Activated CD4-positive, alpha-beta memory T cell treated with anti-CD3 and anti-CD28 coated beads for 36 hours (primary cell): ENCODE measurements at regions not wholly inside any gene's neighbourhood (a gene's known extent, or its start where the extent isn't known, plus 50 kb on each side); places are given as distances from the start of the nearest gene placed in this dataset.
A peak's percentile ranks its signal among the peaks of the same experiment; 100 is the strongest.
"Not testable (repeated sequence)": the region's sequence is repeated elsewhere in the genome, so short reads cannot be mapped to it uniquely, and the experiment has no call there.

Source experiments
- CTCF ChIA-PET: fragments of 350-600 bp; sonication (Branson Sonifier 250); formaldehyde crosslinking; loops from one replicate; lab custom pipeline; 2021; ENCODE audit warnings: antibody characterized with exemption, inconsistent platforms; lab: Charles Lee
- POLR2A ChIA-PET: fragments of 350-600 bp; sonication (Branson Sonifier 250); formaldehyde crosslinking; loops from one replicate; lab custom pipeline; 2021; ENCODE audit warnings: antibody characterized with exemption; lab: Charles Lee
- DNase-seq: peaks from one replicate; pipeline ENCODE4 v3.0.0-alpha.2; 2020
- H3K27ac Mint-ChIP-seq: one replicate; pipeline ENCODE4 v1.8.0; 2021; ENCODE audit warnings: mixed read lengths
- H3K27me3 Mint-ChIP-seq: one replicate; pipeline ENCODE4 v1.8.0; 2021; ENCODE audit warnings: mixed read lengths
- H3K36me3 Mint-ChIP-seq: one replicate; pipeline ENCODE4 v1.8.0; 2021; ENCODE audit warnings: mixed read lengths
- H3K4me1 Mint-ChIP-seq: one replicate; pipeline ENCODE4 v1.8.0; 2021; ENCODE audit warnings: low read depth, mixed read lengths
- H3K4me3 Mint-ChIP-seq: one replicate; pipeline ENCODE4 v1.8.0; 2021; ENCODE audit warnings: mild to moderate bottlenecking, mixed read lengths
- H3K9me3 Mint-ChIP-seq: one replicate; pipeline ENCODE4 v1.8.0; 2021; ENCODE audit warnings: mixed read lengths
- intact Hi-C: fragments of 100-400 bp; cut with micrococcal nuclease; formaldehyde crosslinking; loops from one replicate; pipeline ENCODE4 v1.15.1; 2023

GRCh38 chr3:3992312-3992874 is 193.2 kb downstream of the LRRN1 start:
- POLR2A ChIA-PET, result no interaction called here
- Mint-ChIP-seq H3K4me3 (no peak overlapping the region), H3K27me3 (no peaks in the 10 kb centered on the region), H3K27ac (no peak overlapping the region), H3K4me1 (no peaks in the 10 kb centered on the region), H3K36me3 (peaks cover 2% of the 10 kb centered on the region), H3K9me3 (peaks cover 2% of the 10 kb centered on the region)
- CTCF ChIA-PET, result no interaction called here
- no peak for DNase-seq
- intact Hi-C loops, result no loop called here

DNA sequence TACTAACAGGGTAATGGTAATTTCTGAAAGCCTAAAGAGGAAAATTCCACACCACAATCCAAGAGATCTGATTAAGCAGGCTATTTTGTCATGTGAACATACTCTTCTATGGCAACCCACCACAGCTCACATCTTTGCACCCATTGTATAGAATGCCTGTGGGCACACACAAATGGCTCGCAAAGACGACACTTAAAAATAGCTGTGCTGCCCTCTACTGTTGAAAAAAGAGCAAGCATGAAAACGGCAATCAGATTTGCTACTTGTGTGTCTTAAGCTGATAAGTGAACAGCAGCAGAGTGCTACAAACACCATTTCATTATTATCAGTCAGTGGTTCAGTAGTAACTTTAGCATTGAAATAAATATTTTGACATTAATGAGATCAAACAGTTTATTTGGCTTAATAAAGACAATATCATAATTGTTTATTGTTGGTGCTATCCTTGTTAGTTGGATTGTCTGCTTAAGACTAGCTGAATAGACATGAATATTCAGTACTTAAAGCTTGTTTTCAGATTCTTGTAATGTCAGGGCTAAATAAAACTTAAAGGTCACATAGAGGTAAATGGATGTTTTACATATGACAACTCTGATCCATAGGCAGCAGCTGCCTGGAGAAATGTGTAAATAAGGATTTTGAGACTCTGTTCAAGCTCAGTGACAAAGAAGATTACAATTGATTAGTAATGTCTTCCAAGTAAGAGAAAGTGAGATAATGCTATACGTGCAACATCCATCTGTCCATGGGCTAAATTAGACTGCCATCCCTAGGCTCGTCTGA is 199.1 kb downstream of the LRRN1 start:
- no peak overlapping the region for H3K27ac Mint-ChIP-seq
- intact Hi-C loops, result loop anchor here (1.0 kb wide), 1 partner anchor 798 kb away; no protein-coding TSS in a partner anchor
- no peaks in the 10 kb centered on the region for H3K27me3 Mint-ChIP-seq
- POLR2A ChIA-PET, result interaction anchor here (1.0 kb wide), 1 partner anchor 11 kb away, joined by 3 read pairs; no protein-coding TSS in a partner anchor
- peak; percentile 12 for DNase-seq
- peaks cover 2% of the 10 kb centered on the region for H3K36me3 Mint-ChIP-seq
- no peak overlapping the region for H3K4me3 Mint-ChIP-seq
- CTCF ChIA-PET, result interaction anchor here (0.8 to 4.3 kb wide), 12 partner anchors 9 to 811 kb away, joined by 3 to 63 read pairs (median 5); no protein-coding TSS in a partner anchor
- H3K4me1 Mint-ChIP-seq, result no peaks in the 10 kb centered on the region
- peaks cover 2% of the 10 kb centered on the region for H3K9me3 Mint-ChIP-seq

DNA sequence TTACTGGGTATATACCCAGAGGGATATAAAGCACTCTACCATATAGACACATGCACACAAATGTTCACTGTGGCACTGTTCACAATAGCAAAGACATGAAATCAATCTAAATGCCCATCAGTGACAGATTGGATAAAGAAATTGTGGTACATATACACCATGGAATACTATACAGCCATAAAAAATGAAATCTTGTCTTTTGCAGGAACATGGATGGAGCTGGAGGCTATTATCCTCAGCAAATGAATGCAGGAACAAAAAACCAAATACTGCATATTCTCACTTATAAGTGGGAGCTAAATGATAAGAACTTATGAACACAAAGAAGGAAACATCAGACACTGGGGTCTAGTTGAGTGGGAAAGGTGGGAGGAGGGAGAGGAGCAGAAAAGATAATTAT is 200.1 kb downstream of the LRRN1 start:
- H3K27me3 Mint-ChIP-seq, POLR2A ChIA-PET, DNase-seq, H3K36me3 Mint-ChIP-seq, H3K4me1 Mint-ChIP-seq, intact Hi-C loops, H3K9me3 Mint-ChIP-seq, H3K27ac Mint-ChIP-seq, H3K4me3 Mint-ChIP-seq: not testable (repeated sequence)
- CTCF ChIA-PET, result interaction anchor here (4.3 kb wide), 1 partner anchor 798 kb away, joined by 63 read pairs; no protein-coding TSS in a partner anchor

DNA sequence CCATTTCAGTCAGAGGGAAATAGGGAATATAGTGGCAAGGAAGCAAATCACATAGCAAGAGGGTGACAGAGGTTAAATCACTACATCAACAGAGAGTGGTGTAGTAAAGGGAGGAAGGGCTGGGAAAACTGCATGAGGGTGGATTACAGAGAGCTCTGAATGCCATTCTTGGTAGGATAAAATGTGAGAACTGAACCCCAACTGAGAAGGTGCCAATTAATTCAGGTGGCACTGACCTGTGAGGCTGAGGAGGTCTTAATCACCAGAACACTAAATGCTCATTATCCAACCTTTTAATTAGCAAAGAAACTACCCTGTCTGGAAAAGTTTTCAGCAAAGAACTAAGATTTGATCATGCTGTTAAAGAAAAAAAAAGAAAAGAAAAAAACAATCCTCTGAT is 202.7 kb downstream of the LRRN1 start:
- Mint-ChIP-seq H3K27ac (no peak overlapping the region), H3K4me3 (no peak overlapping the region), H3K4me1 (no peaks in the 10 kb centered on the region), H3K9me3 (no peaks in the 10 kb centered on the region), H3K27me3 (no peaks in the 10 kb centered on the region), H3K36me3 (no peaks in the 10 kb centered on the region)
- no peak for DNase-seq
- POLR2A ChIA-PET, result no interaction called here
- intact Hi-C loops, result loop anchor here (10.0 kb wide), 1 partner anchor 293 kb away; no protein-coding TSS in a partner anchor
- CTCF ChIA-PET, result no interaction called here

- no peaks in the 10 kb centered on the region for H3K27me3 Mint-ChIP-seq
- ChIA-PET POLR2A (no interaction called here), CTCF (no interaction called here)
- intact Hi-C loops, result loop anchor here (10.0 kb wide), 1 partner anchor 289 kb away; no protein-coding TSS in a partner anchor
- DNase-seq, result no peak
- H3K27ac Mint-ChIP-seq, result no peak overlapping the region
- H3K36me3 Mint-ChIP-seq, result no peaks in the 10 kb centered on the region
- H3K9me3 Mint-ChIP-seq, result no peaks in the 10 kb centered on the region
- H3K4me1 Mint-ChIP-seq, result no peaks in the 10 kb centered on the region
- no peak overlapping the region for H3K4me3 Mint-ChIP-seq
These were observed 207.1 kb downstream of the LRRN1 start for GRCh38 chr3:4006288-4006687.

GRCh38 chr3:4008205-4008604 is 209.0 kb downstream of the LRRN1 start:
- ChIA-PET CTCF (no interaction called here), POLR2A (interaction anchor here (1.3 kb wide), 1 partner anchor 10 kb away, joined by 3 read pairs; no protein-coding TSS in a partner anchor)
- no peaks in the 10 kb centered on the region for H3K4me1 Mint-ChIP-seq
- intact Hi-C loops, result loop anchor here (10.0 kb wide), 1 partner anchor 287 kb away; no protein-coding TSS in a partner anchor
- no peaks in the 10 kb centered on the region for H3K27me3 Mint-ChIP-seq
- H3K27ac Mint-ChIP-seq, result no peak overlapping the region
- no peaks in the 10 kb centered on the region for H3K9me3 Mint-ChIP-seq
- no peak for DNase-seq
- H3K36me3 Mint-ChIP-seq, result no peaks in the 10 kb centered on the region
- no peak overlapping the region for H3K4me3 Mint-ChIP-seq

DNA sequence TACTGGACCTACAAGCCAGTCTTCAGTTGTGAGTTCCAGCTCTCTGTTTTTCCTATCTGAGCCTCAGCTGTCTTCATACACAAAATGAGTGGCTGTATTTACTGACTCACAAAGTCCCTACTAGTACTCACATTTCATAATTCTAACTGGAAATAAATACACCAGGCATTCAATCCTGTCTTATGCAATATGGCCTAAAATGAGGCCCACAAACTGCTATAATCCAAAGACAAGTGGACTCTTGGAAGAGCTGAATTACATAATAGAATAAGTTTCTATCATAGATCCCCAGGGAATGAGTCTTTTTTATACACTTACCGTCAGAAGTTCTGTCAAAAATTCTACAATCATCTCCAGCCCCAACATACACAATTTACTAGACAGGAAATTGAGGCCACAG is 211.9 kb downstream of the LRRN1 start:
- H3K36me3 Mint-ChIP-seq, result no peaks in the 10 kb centered on the region
- CTCF ChIA-PET, result no interaction called here
- no peaks in the 10 kb centered on the region for H3K9me3 Mint-ChIP-seq

DNA sequence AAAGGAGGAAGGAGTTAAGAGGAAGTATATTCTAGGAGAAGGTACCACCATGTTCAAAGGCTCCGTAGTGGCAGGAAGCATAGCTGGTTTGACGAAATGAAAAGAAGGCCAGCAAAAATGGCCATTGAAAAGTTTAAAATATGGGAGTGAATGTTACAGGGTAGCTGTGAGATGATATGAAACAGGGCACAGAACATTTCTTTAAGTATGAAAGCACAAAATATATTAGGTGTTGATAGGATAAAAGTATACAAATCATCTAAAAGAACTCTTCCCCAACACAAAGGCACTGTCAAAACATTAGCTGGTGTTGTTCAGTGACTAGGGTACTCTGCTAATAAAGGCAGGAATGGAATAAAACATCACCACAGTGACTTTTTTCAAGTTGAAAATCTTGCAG is 216.2 kb downstream of the LRRN1 start:
- Mint-ChIP-seq H3K27ac (no peak overlapping the region), H3K36me3 (no peaks in the 10 kb centered on the region), H3K27me3 (no peaks in the 10 kb centered on the region), H3K9me3 (no peaks in the 10 kb centered on the region), H3K4me1 (no peaks in the 10 kb centered on the region), H3K4me3 (no peak overlapping the region)
- DNase-seq, result no peak
- CTCF ChIA-PET, result interaction anchor here (1.2 kb wide), 1 partner anchor 18 kb away, joined by 3 read pairs; no protein-coding TSS in a partner anchor
- intact Hi-C loops, result no loop called here
- POLR2A ChIA-PET, result no interaction called here

More for the DNA sequence above, 211.9 kb downstream of the LRRN1 start:
- POLR2A ChIA-PET, result no interaction called here
- no peak overlapping the region for H3K27ac Mint-ChIP-seq
- no peak overlapping the region for H3K4me3 Mint-ChIP-seq
- H3K4me1 Mint-ChIP-seq, result no peaks in the 10 kb centered on the region
- no peak for DNase-seq
- intact Hi-C loops, result no loop called here
- no peaks in the 10 kb centered on the region for H3K27me3 Mint-ChIP-seq

GRCh38 chr3:4019501-4019900 is 220.3 kb downstream of the LRRN1 start:
- no peak overlapping the region for H3K27ac Mint-ChIP-seq
- no peaks in the 10 kb centered on the region for H3K27me3 Mint-ChIP-seq
- no peaks in the 10 kb centered on the region for H3K36me3 Mint-ChIP-seq
- ChIA-PET POLR2A (no interaction called here), CTCF (no interaction called here)
- H3K9me3 Mint-ChIP-seq, result no peaks in the 10 kb centered on the region
- H3K4me1 Mint-ChIP-seq, result no peaks in the 10 kb centered on the region
- no peak for DNase-seq
- no peak overlapping the region for H3K4me3 Mint-ChIP-seq
- intact Hi-C loops, result no loop called here

DNA sequence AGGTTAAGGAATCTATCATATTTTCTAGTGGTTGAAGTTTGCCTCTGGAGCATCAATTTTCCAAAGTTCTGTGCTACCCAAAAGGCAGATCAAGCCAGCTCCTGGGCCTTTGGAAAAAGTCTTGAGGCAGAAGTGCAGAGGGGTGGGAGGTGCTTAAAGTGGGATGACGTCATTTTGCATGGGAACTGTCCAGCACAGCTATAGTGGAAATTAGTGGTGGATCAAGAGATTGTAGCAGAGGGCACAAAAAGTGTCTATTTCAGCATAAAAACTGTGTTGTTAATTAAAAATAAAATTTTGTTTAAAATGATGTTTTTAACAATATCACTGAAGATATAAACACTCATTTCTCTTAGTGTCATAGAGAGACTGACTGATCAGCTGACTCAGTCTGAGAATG is 221.9 kb downstream of the LRRN1 start:
- DNase-seq, result no peak
- Mint-ChIP-seq H3K27me3 (no peaks in the 10 kb centered on the region), H3K36me3 (no peaks in the 10 kb centered on the region), H3K27ac (no peak overlapping the region), H3K4me1 (no peaks in the 10 kb centered on the region), H3K4me3 (no peak overlapping the region), H3K9me3 (no peaks in the 10 kb centered on the region)
- ChIA-PET CTCF (no interaction called here), POLR2A (no interaction called here)
- intact Hi-C loops, result no loop called here

DNA sequence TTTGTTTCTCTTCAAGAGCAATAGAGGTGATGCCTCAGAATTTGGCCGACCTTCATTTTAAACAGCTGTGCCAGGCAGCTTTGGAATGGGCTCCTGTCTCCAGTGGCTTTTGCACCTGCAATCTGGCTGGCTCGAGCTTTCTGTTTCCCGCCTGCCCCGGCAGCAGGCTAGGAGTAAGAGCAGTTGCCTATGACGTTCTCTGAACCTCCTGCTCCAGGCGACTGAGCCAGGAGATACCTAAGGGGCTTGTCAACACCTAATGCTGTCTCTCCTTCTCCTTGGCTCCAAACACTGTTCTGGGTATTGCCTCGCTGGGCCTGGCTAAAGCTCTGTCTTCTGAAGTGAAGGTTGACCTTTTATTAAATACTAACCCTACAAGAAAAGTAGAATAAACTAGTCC is 229.9 kb downstream of the LRRN1 start:
- Mint-ChIP-seq H3K4me3 (no peak overlapping the region), H3K27me3 (no peaks in the 10 kb centered on the region), H3K27ac (no peak overlapping the region), H3K36me3 (no peaks in the 10 kb centered on the region), H3K9me3 (no peaks in the 10 kb centered on the region), H3K4me1 (no peaks in the 10 kb centered on the region)
- POLR2A ChIA-PET, result no interaction called here
- intact Hi-C loops, result no loop called here
- DNase-seq, result no peak
- CTCF ChIA-PET, result no interaction called here

- H3K4me1 Mint-ChIP-seq, result no peaks in the 10 kb centered on the region
- intact Hi-C loops, result no loop called here
- H3K4me3 Mint-ChIP-seq, result no peak overlapping the region
- H3K27ac Mint-ChIP-seq, result no peak overlapping the region
- no peaks in the 10 kb centered on the region for H3K27me3 Mint-ChIP-seq
- POLR2A ChIA-PET, result no interaction called here
- DNase-seq, result no peak
- H3K9me3 Mint-ChIP-seq, result no peaks in the 10 kb centered on the region
- H3K36me3 Mint-ChIP-seq, result no peaks in the 10 kb centered on the region
- CTCF ChIA-PET, result no interaction called here
These were observed 231.4 kb downstream of the LRRN1 start for GRCh38 chr3:4030624-4031023.
